Gastroesophageal sphincter (tissue), 3 donors: ENCODE measurements at regions not wholly inside any gene's neighbourhood (a gene's known extent, or its start where the extent isn't known, plus 50 kb on each side); places are given as distances from the start of the nearest gene placed in this dataset.

Source experiments
- CTCF ChIP-seq, 4 experiments: fragments of 200-600 bp in 2 of 4; fragments of 450-650 bp in 2 of 4; sonication (generic) in 1 of 4; IDR thresholded peaks; one replicate each; pipeline ENCODE4 v1.5.1; 2017 to 2019; ENCODE audit warnings: antibody characterized with exemption in 4 of 4, mild to moderate bottlenecking in 2 of 4, moderate library complexity in 2 of 4
- EP300 ChIP-seq: sonication (generic); formaldehyde crosslinking; IDR thresholded peaks from one replicate; pipeline ENCODE4 v1.6.1; 2017; ENCODE audit warnings: antibody characterized with exemption, mild to moderate bottlenecking
- POLR2A ChIP-seq, 2 donors: fragments of 450-650 bp; IDR thresholded peaks; one replicate each; pipeline ENCODE4 v1.6.1; 2017; ENCODE audit warnings: antibody characterized with exemption in 2 of 2, mild to moderate bottlenecking in 2 of 2, moderate library complexity in 1 of 2

- TF ChIP-seq POLR2A (IDR thresholded peaks at IDR 0.05), result no peak
- TF ChIP-seq CTCF (IDR thresholded peaks at IDR 0.05), result no peak
- no peak for TF ChIP-seq EP300
Measured at GRCh38 chr4:180557950-180558349, 1685.3 kb upstream of the TENM3 start.
